ENCODE measurements at regions not wholly inside any gene's neighbourhood (a gene's known extent, or its start where the extent isn't known, plus 50 kb on each side); places are given as distances from the start of the nearest gene placed in this dataset.
"Not testable (repeated sequence)": the region's sequence is repeated elsewhere in the genome, so short reads cannot be mapped to it uniquely, and the experiment has no call there.

- H2AFZ ChIP-seq; H4K20me1 ChIP-seq (ENCODE audit: insufficient read depth); H3K9me2 ChIP-seq (ENCODE audit: insufficient read depth); H3K79me2 ChIP-seq (ENCODE audit: low read depth); POLR2A ChIA-PET (ENCODE audit: unreplicated experiment); BruUV-seq (replicated peaks); intact Hi-C loops (cut with micrococcal nuclease; ENCODE audit: unreplicated experiment); H3K9me3 ChIP-seq (ENCODE audit: insufficient read depth, low read depth); H3K27ac ChIP-seq; CTCF ChIA-PET; H3F3A ChIP-seq (ENCODE audit: insufficient read depth, low read depth); H3K4me2 ChIP-seq; H3K27me3 ChIP-seq (ENCODE audit: insufficient read depth, low read depth); H3K4me1 ChIP-seq (replicated peaks; ENCODE audit: insufficient read depth); H3K36me3 ChIP-seq (ENCODE audit: low read depth); H3K4me3 ChIP-seq; DNase-seq: not testable (repeated sequence)
Measured at GRCh38 chr5:34180940-34181614, 138.1 kb upstream of the C1QTNF3 start.

GRCh38 chr5:34185005-34185404 is 142.0 kb upstream of the C1QTNF3 start:
- H3K9me3 ChIP-seq (ENCODE audit: insufficient read depth, low read depth); H3K27me3 ChIP-seq (ENCODE audit: insufficient read depth, low read depth); H3K4me2 ChIP-seq; H3K9me2 ChIP-seq (ENCODE audit: insufficient read depth); H3K4me1 ChIP-seq (replicated peaks; ENCODE audit: insufficient read depth); DNase-seq; H3K4me3 ChIP-seq; H2AFZ ChIP-seq; H3F3A ChIP-seq (ENCODE audit: insufficient read depth, low read depth); H3K27ac ChIP-seq; H3K79me2 ChIP-seq (ENCODE audit: low read depth); BruUV-seq (replicated peaks); POLR2A ChIA-PET (ENCODE audit: unreplicated experiment); H4K20me1 ChIP-seq (ENCODE audit: insufficient read depth); intact Hi-C loops (cut with micrococcal nuclease; ENCODE audit: unreplicated experiment); CTCF ChIA-PET; H3K36me3 ChIP-seq (ENCODE audit: low read depth): not testable (repeated sequence)

- DNase-seq; BruUV-seq (replicated peaks); H3K9me2 ChIP-seq (ENCODE audit: insufficient read depth); H4K20me1 ChIP-seq (ENCODE audit: insufficient read depth); H2AFZ ChIP-seq; H3K27ac ChIP-seq; H3K4me1 ChIP-seq (replicated peaks; ENCODE audit: insufficient read depth); H3K79me2 ChIP-seq (ENCODE audit: low read depth); H3K27me3 ChIP-seq (ENCODE audit: insufficient read depth, low read depth); H3F3A ChIP-seq (ENCODE audit: insufficient read depth, low read depth); H3K36me3 ChIP-seq (ENCODE audit: low read depth); intact Hi-C loops (cut with micrococcal nuclease; ENCODE audit: unreplicated experiment); H3K4me3 ChIP-seq; POLR2A ChIA-PET (ENCODE audit: unreplicated experiment); H3K4me2 ChIP-seq; H3K9me3 ChIP-seq (ENCODE audit: insufficient read depth, low read depth); CTCF ChIA-PET: not testable (repeated sequence)
Measured at GRCh38 chr5:34185572-34185971, 142.6 kb upstream of the C1QTNF3 start.

- H3F3A ChIP-seq (ENCODE audit: insufficient read depth, low read depth); DNase-seq; POLR2A ChIA-PET (ENCODE audit: unreplicated experiment); BruUV-seq (replicated peaks); H3K9me3 ChIP-seq (ENCODE audit: insufficient read depth, low read depth); intact Hi-C loops (cut with micrococcal nuclease; ENCODE audit: unreplicated experiment); H4K20me1 ChIP-seq (ENCODE audit: insufficient read depth); H3K79me2 ChIP-seq (ENCODE audit: low read depth); CTCF ChIA-PET; H3K9me2 ChIP-seq (ENCODE audit: insufficient read depth); H3K4me2 ChIP-seq; H2AFZ ChIP-seq; H3K27ac ChIP-seq; H3K4me1 ChIP-seq (replicated peaks; ENCODE audit: insufficient read depth); H3K4me3 ChIP-seq; H3K27me3 ChIP-seq (ENCODE audit: insufficient read depth, low read depth); H3K36me3 ChIP-seq (ENCODE audit: low read depth): not testable (repeated sequence)
Measured at GRCh38 chr5:34186108-34186507, 143.1 kb upstream of the C1QTNF3 start.

GRCh38 chr5:34186865-34187264 is 143.9 kb upstream of the C1QTNF3 start:
- intact Hi-C loops (cut with micrococcal nuclease; ENCODE audit: unreplicated experiment) = not testable (repeated sequence)

GRCh38 chr5:34187441-34187840 is 144.4 kb upstream of the C1QTNF3 start:
- H3K27me3 ChIP-seq (ENCODE audit: insufficient read depth, low read depth); H3K4me2 ChIP-seq; H4K20me1 ChIP-seq (ENCODE audit: insufficient read depth); H3K36me3 ChIP-seq (ENCODE audit: low read depth); H3K4me3 ChIP-seq; BruUV-seq (replicated peaks); H3K9me2 ChIP-seq (ENCODE audit: insufficient read depth); H3K4me1 ChIP-seq (replicated peaks; ENCODE audit: insufficient read depth); intact Hi-C loops (cut with micrococcal nuclease; ENCODE audit: unreplicated experiment); DNase-seq; POLR2A ChIA-PET (ENCODE audit: unreplicated experiment); H3K9me3 ChIP-seq (ENCODE audit: insufficient read depth, low read depth); H3F3A ChIP-seq (ENCODE audit: insufficient read depth, low read depth); H2AFZ ChIP-seq; H3K79me2 ChIP-seq (ENCODE audit: low read depth); H3K27ac ChIP-seq; CTCF ChIA-PET: not testable (repeated sequence)

More at GRCh38 chr5:34186865-34187264, 143.9 kb upstream of the C1QTNF3 start:
- H3K9me2 ChIP-seq (ENCODE audit: insufficient read depth); H3K4me2 ChIP-seq; H2AFZ ChIP-seq; BruUV-seq (replicated peaks); H3F3A ChIP-seq (ENCODE audit: insufficient read depth, low read depth); H3K9me3 ChIP-seq (ENCODE audit: insufficient read depth, low read depth); H3K27ac ChIP-seq; CTCF ChIA-PET; H3K27me3 ChIP-seq (ENCODE audit: insufficient read depth, low read depth); H3K79me2 ChIP-seq (ENCODE audit: low read depth); POLR2A ChIA-PET (ENCODE audit: unreplicated experiment); DNase-seq; H3K4me1 ChIP-seq (replicated peaks; ENCODE audit: insufficient read depth); H3K36me3 ChIP-seq (ENCODE audit: low read depth); H3K4me3 ChIP-seq; H4K20me1 ChIP-seq (ENCODE audit: insufficient read depth): not testable (repeated sequence)

Measured in PC-9 (cell line).